Fibroblast of lung (primary cell): ENCODE measurements at regions not wholly inside any gene's neighbourhood (a gene's known extent, or its start where the extent isn't known, plus 50 kb on each side); places are given as distances from the start of the nearest gene placed in this dataset.

Source experiments
- DNase-seq, 2 donors: peaks; one replicate each; pipeline versions ENCODE4 v3.0.0 to v3.0.0-alpha.2; 2010; ENCODE audit warnings: low read depth in 2 of 2
- H2AFZ ChIP-seq: 2 replicates; pipeline ENCODE4 v1.5.1; 2012; ENCODE audit warnings: low read length, control low read depth, inconsistent platforms
- H3K27ac ChIP-seq: 2 replicates; pipeline ENCODE4 v1.5.1; 2011; ENCODE audit warnings: low read length, control low read depth; ENCODE audit not compliant: insufficient read depth
- H3K27me3 ChIP-seq: 2 replicates; pipeline ENCODE4 v1.5.1; 2011; ENCODE audit warnings: mild to moderate bottlenecking, low read length; ENCODE audit not compliant: control insufficient read depth, insufficient read depth
- H3K36me3 ChIP-seq: 2 replicates; pipeline ENCODE4 v1.5.1; 2011; ENCODE audit warnings: low read length; ENCODE audit not compliant: control insufficient read depth, insufficient read depth
- H3K4me1 ChIP-seq: 2 replicates; pipeline ENCODE4 v1.5.1; 2011; ENCODE audit warnings: low read length; ENCODE audit not compliant: control insufficient read depth, insufficient read depth; ENCODE audit errors: extremely low read depth
- H3K4me2 ChIP-seq: 2 replicates; pipeline ENCODE4 v1.5.1; 2011; ENCODE audit warnings: low read length, control low read depth; ENCODE audit not compliant: insufficient read depth; ENCODE audit errors: extremely low read depth
- H3K4me3 ChIP-seq, 4 experiments: fragments of 200-600 bp in 1 of 4; sonication (generic) in 1 of 4; replicated peaks in 1 of 4; 2 replicates each; pipeline ENCODE4 v1.5.1; 2011 to 2016; ENCODE audit warnings: low read length in 4 of 4, low read depth in 3 of 4, mild to moderate bottlenecking in 3 of 4, control low read depth in 2 of 4, inconsistent platforms in 1 of 4, mixed read lengths in 1 of 4; ENCODE audit not compliant: insufficient read depth in 1 of 4; ENCODE audit errors: control extremely low read depth in 1 of 4
- H3K79me2 ChIP-seq: 2 replicates; pipeline ENCODE4 v1.5.1; 2012; ENCODE audit warnings: mild to moderate bottlenecking, low read length, inconsistent platforms; ENCODE audit not compliant: control insufficient read depth, insufficient read depth
- H3K9ac ChIP-seq: 2 replicates; pipeline ENCODE4 v1.5.1; 2011; ENCODE audit warnings: mild to moderate bottlenecking, low read length, control low read depth; ENCODE audit not compliant: insufficient read depth
- H3K9me3 ChIP-seq: 2 replicates; pipeline ENCODE4 v1.5.1; 2012; ENCODE audit warnings: low read depth, low read length; ENCODE audit not compliant: control insufficient read depth, insufficient read depth
- H4K20me1 ChIP-seq: 2 replicates; pipeline ENCODE4 v1.5.1; 2011; ENCODE audit warnings: low read length; ENCODE audit not compliant: control insufficient read depth, insufficient read depth; ENCODE audit errors: extremely low read depth
- CTCF ChIP-seq, 2 donors: IDR thresholded peaks in 1 of 2; conservative IDR thresholded peaks in 1 of 2; 1 replicate in 1 of 2; 2 replicates in 1 of 2; pipeline ENCODE4 v1.5.1; 2011 to 2012; ENCODE audit warnings: low read length in 2 of 2, control low read depth in 1 of 2, inconsistent platforms in 1 of 2, low read depth in 1 of 2, mild to moderate bottlenecking in 1 of 2
- EZH2 ChIP-seq: IDR thresholded peaks from 2 replicates; pipeline ENCODE4 v1.5.1; 2012; ENCODE audit warnings: low read length, control low read depth, mild to moderate bottlenecking; ENCODE audit errors: missing control alignments

- peak in 1 of 2 donors; percentile 19 for DNase-seq
- no peak overlapping the region for H3K9ac ChIP-seq
- H3K4me2 ChIP-seq: no peak overlapping the region
- no peaks in the 10 kb centered on the region for H3K36me3 ChIP-seq
- no peaks in the 10 kb centered on the region for H3K79me2 ChIP-seq
- no peak overlapping the region for H3K27ac ChIP-seq
- H4K20me1 ChIP-seq: no peaks in the 10 kb centered on the region
- H3K4me3 ChIP-seq: no peak overlapping the region
- H3K4me1 ChIP-seq: no peaks in the 10 kb centered on the region
- H3K9me3 ChIP-seq: no peaks in the 10 kb centered on the region
- H2AFZ ChIP-seq: no peak overlapping the region
- no peak for TF ChIP-seq CTCF (conservative IDR thresholded peaks at IDR 0.05 in 1 of 2, IDR thresholded peaks at IDR 0.05 in 1 of 2; ENCODE audit: low read depth in 1 of 2, low read length in 2 of 2)
- TF ChIP-seq EZH2: no peak
- no peaks in the 10 kb centered on the region for H3K27me3 ChIP-seq
Observed at GRCh38 chr17:69809331-69809730, 265.7 kb upstream of the KCNJ16 start.

- no peak overlapping the region for H3K27ac ChIP-seq
- H3K36me3 ChIP-seq: no peaks in the 10 kb centered on the region
- H3K4me3 ChIP-seq: no peak overlapping the region
- TF ChIP-seq EZH2: no peak
- TF ChIP-seq CTCF (conservative IDR thresholded peaks at IDR 0.05 in 1 of 2, IDR thresholded peaks at IDR 0.05 in 1 of 2; ENCODE audit: low read depth in 1 of 2, low read length in 2 of 2): no peak
- H4K20me1 ChIP-seq: no peaks in the 10 kb centered on the region
- H3K9me3 ChIP-seq: no peaks in the 10 kb centered on the region
- no peak overlapping the region for H2AFZ ChIP-seq
- peak in 1 of 2 donors; percentile 26 for DNase-seq
- H3K27me3 ChIP-seq: no peaks in the 10 kb centered on the region
- H3K4me2 ChIP-seq: no peak overlapping the region
- H3K79me2 ChIP-seq: no peaks in the 10 kb centered on the region
- no peaks in the 10 kb centered on the region for H3K4me1 ChIP-seq
- H3K9ac ChIP-seq: no peak overlapping the region
Observed at GRCh38 chr17:69810326-69810965, 264.6 kb upstream of the KCNJ16 start.

- Histone ChIP-seq H3K27me3 (no peaks in the 10 kb centered on the region), H3K27ac (no peak overlapping the region), H3K4me3 (no peak overlapping the region), H2AFZ (no peak overlapping the region), H3K79me2 (no peaks in the 10 kb centered on the region), H3K9me3 (no peaks in the 10 kb centered on the region), H3K9ac (no peak overlapping the region), H3K4me2 (no peak overlapping the region), H4K20me1 (no peaks in the 10 kb centered on the region), H3K4me1 (no peaks in the 10 kb centered on the region), H3K36me3 (no peaks in the 10 kb centered on the region)
- TF ChIP-seq EZH2 (no peak), CTCF (conservative IDR thresholded peaks at IDR 0.05 in 1 of 2, IDR thresholded peaks at IDR 0.05 in 1 of 2; ENCODE audit: low read depth in 1 of 2, low read length in 2 of 2) (no peak)
- peak; percentile 6 to 10 for DNase-seq
Observed at GRCh38 chr17:69812240-69812837, 262.7 kb upstream of the KCNJ16 start.
